Tibial nerve (tissue), 4 donors: ENCODE measurements at regions not wholly inside any gene's neighbourhood (a gene's known extent, or its start where the extent isn't known, plus 50 kb on each side); places are given as distances from the start of the nearest gene placed in this dataset.

Source experiments
- DNase-seq, 2 donors: peaks; one replicate each; pipeline ENCODE4 v3.0.0-alpha.2; 2019; ENCODE audit warnings: low spot score in 2 of 2
- H3K27ac ChIP-seq, 4 donors: fragments of 200-600 bp; sonication (generic) in 3 of 4; one replicate each; pipeline ENCODE4 v1.5.1; 2017 to 2019; ENCODE audit warnings: mild to moderate bottlenecking in 1 of 4
- H3K27me3 ChIP-seq, 2 donors: fragments of 200-600 bp; sonication (generic) in 1 of 2; one replicate each; pipeline versions ENCODE4 v1.5.1 to v1.6.0; 2017 to 2019
- H3K36me3 ChIP-seq, 3 donors: fragments of 200-600 bp; sonication (generic); one replicate each; pipeline ENCODE4 v1.5.1; 2018 to 2019
- H3K4me1 ChIP-seq, 4 donors: fragments of 200-600 bp; sonication (generic) in 3 of 4; one replicate each; pipeline ENCODE4 v1.5.1; 2017 to 2019
- H3K4me3 ChIP-seq, 4 donors: fragments of 200-600 bp; sonication (generic) in 3 of 4; one replicate each; pipeline ENCODE4 v1.5.1; 2017 to 2019; ENCODE audit warnings: mild to moderate bottlenecking in 1 of 4, moderate library complexity in 1 of 4
- H3K9me3 ChIP-seq, 4 donors: fragments of 200-600 bp; sonication (generic) in 3 of 4; one replicate each; pipeline ENCODE4 v1.5.1; 2017 to 2019
- CTCF ChIP-seq, 5 experiments: fragments of 200-600 bp in 3 of 5; fragments of 450-650 bp in 2 of 5; sonication (generic) in 3 of 5; IDR thresholded peaks; one replicate each; pipeline ENCODE4 v1.5.1; 2016 to 2019; ENCODE audit warnings: antibody characterized with exemption in 5 of 5, mild to moderate bottlenecking in 3 of 5, moderate library complexity in 2 of 5
- EP300 ChIP-seq, 2 donors: sonication (generic); formaldehyde crosslinking; IDR thresholded peaks; one replicate each; pipeline ENCODE4 v1.6.1; 2017; ENCODE audit warnings: antibody characterized with exemption in 2 of 2, mild to moderate bottlenecking in 1 of 2
- POLR2A ChIP-seq, 2 donors: fragments of 450-650 bp; IDR thresholded peaks; one replicate each; pipeline ENCODE4 v1.6.1; 2017; ENCODE audit warnings: antibody characterized with exemption in 2 of 2, mild to moderate bottlenecking in 2 of 2, moderate library complexity in 2 of 2
- WGBS, 2 donors: methylation state at CpG; one replicate each; pipeline ENCODE4 v1.1.5; 2018; 5-methylcytosine and 5-hydroxymethylcytosine counted together

- no peaks in the 10 kb centered on the region for H3K27me3 ChIP-seq
- no peak overlapping the region for H3K4me3 ChIP-seq
- TF ChIP-seq POLR2A (IDR thresholded peaks at IDR 0.05) (no peak), EP300 (IDR thresholded peaks at IDR 0.05) (no peak), CTCF (IDR thresholded peaks at IDR 0.05) (no peak)
- peaks cover 0 to 2% (median 0%) of the 10 kb centered on the region in 4 donors for H3K9me3 ChIP-seq
- H3K36me3 ChIP-seq: no peaks in the 10 kb centered on the region
- no peaks in the 10 kb centered on the region for H3K4me1 ChIP-seq
- H3K27ac ChIP-seq: no peak overlapping the region
- no peak for DNase-seq
These were observed 1078.5 kb upstream of the ADGRL4 start for GRCh38 chr1:80085067-80085466.

GRCh38 chr1:80083892-80084291, 1077.4 kb upstream of the ADGRL4 start:
- 90 to 93% methylated on average over 1 of the region's 1 CpG for WGBS, 2 donors
- no peak for DNase-seq
- H3K4me3 ChIP-seq: no peak overlapping the region
- no peaks in the 10 kb centered on the region for H3K4me1 ChIP-seq
- no peaks in the 10 kb centered on the region for H3K36me3 ChIP-seq
- H3K9me3 ChIP-seq: peaks cover 0 to under 1% (median 0%) of the 10 kb centered on the region in 4 donors
- no peaks in the 10 kb centered on the region for H3K27me3 ChIP-seq
- TF ChIP-seq EP300 (IDR thresholded peaks at IDR 0.05) (no peak), POLR2A (IDR thresholded peaks at IDR 0.05) (no peak), CTCF (IDR thresholded peaks at IDR 0.05) (no peak)
- no peak overlapping the region for H3K27ac ChIP-seq

- Histone ChIP-seq H3K4me1 (no peaks in the 10 kb centered on the region), H3K9me3 (no peaks in the 10 kb centered on the region), H3K27me3 (no peaks in the 10 kb centered on the region), H3K36me3 (no peaks in the 10 kb centered on the region), H3K4me3 (no peak overlapping the region), H3K27ac (no peak overlapping the region)
- no peak for DNase-seq
- TF ChIP-seq POLR2A (IDR thresholded peaks at IDR 0.05) (no peak), CTCF (IDR thresholded peaks at IDR 0.05) (no peak), EP300 (IDR thresholded peaks at IDR 0.05) (no peak)
These were observed 1069.9 kb upstream of the ADGRL4 start for GRCh38 chr1:80076469-80076868.

GRCh38 chr1:80075351-80075750, 1068.8 kb upstream of the ADGRL4 start:
- H3K36me3 ChIP-seq: no peaks in the 10 kb centered on the region
- DNase-seq: no peak
- H3K27ac ChIP-seq: no peak overlapping the region
- 61 to 66% methylated on average over 4 of the region's 4 CpGs for WGBS, 2 donors
- H3K4me1 ChIP-seq: no peaks in the 10 kb centered on the region
- no peak overlapping the region for H3K4me3 ChIP-seq
- H3K27me3 ChIP-seq: no peaks in the 10 kb centered on the region
- no peak for TF ChIP-seq CTCF (IDR thresholded peaks at IDR 0.05)
- no peak for TF ChIP-seq EP300 (IDR thresholded peaks at IDR 0.05)
- TF ChIP-seq POLR2A (IDR thresholded peaks at IDR 0.05): no peak
- H3K9me3 ChIP-seq: no peaks in the 10 kb centered on the region

- Histone ChIP-seq H3K4me1 (no peaks in the 10 kb centered on the region), H3K27ac (no peak overlapping the region), H3K36me3 (no peaks in the 10 kb centered on the region), H3K9me3 (no peaks in the 10 kb centered on the region), H3K4me3 (no peak overlapping the region), H3K27me3 (no peaks in the 10 kb centered on the region)
- TF ChIP-seq POLR2A (IDR thresholded peaks at IDR 0.05): no peak
- TF ChIP-seq EP300 (IDR thresholded peaks at IDR 0.05): no peak
- TF ChIP-seq CTCF (IDR thresholded peaks at IDR 0.05): no peak
- 90 to 95% methylated on average over 2 of the region's 2 CpGs for WGBS, 2 donors
- no peak for DNase-seq
These were observed 1066.0 kb upstream of the ADGRL4 start for GRCh38 chr1:80072563-80072962.
